SK-N-SH (cell line): ENCODE measurements at regions not wholly inside any gene's neighbourhood (a gene's known extent, or its start where the extent isn't known, plus 50 kb on each side); places are given as distances from the start of the nearest gene placed in this dataset.
"Not testable (repeated sequence)": the region's sequence is repeated elsewhere in the genome, so short reads cannot be mapped to it uniquely, and the experiment has no call there.

ENCODE experiments used
- EZH2phosphoT487 ChIP-seq: fragments of 200-600 bp; sonication (generic); IDR thresholded peaks from 2 replicates; pipeline ENCODE4 v1.6.1; 2017; ENCODE audit warnings: low read depth, mixed run types, mild to moderate bottlenecking, antibody characterized with exemption, moderate library complexity, borderline replicate concordance
- FOXJ3 ChIP-seq: sonication (generic); formaldehyde crosslinking; IDR thresholded peaks from 2 replicates; pipeline ENCODE4 v1.5.1; 2020; ENCODE audit warnings: mild to moderate bottlenecking, missing genetic modification reagents
- FOXM1 ChIP-seq: IDR thresholded peaks from 2 replicates; pipeline ENCODE4 v1.4.0; 2012; ENCODE audit warnings: low read depth, mild to moderate bottlenecking
- JUND ChIP-seq: IDR thresholded peaks from 2 replicates; pipeline ENCODE4 v1.4.0; 2012
- PBX3 ChIP-seq: IDR thresholded peaks from 2 replicates; pipeline ENCODE4; 2012
- POLR2AphosphoS5 ChIP-seq: IDR thresholded peaks from 2 replicates; pipeline ENCODE4 v1.6.1; 2012; ENCODE audit warnings: low read depth, low read length
- RCOR1 ChIP-seq: fragments of 150-350 bp; IDR thresholded peaks from 2 replicates; pipeline ENCODE4 v1.6.1; 2017; ENCODE audit warnings: antibody characterized with exemption, low read length
- REST ChIP-seq: IDR thresholded peaks from 2 replicates; pipeline ENCODE4 v1.6.1; 2012; ENCODE audit warnings: mild to moderate bottlenecking, low read depth, low read length, moderate library complexity
- RFX5 ChIP-seq: IDR thresholded peaks from 2 replicates; pipeline ENCODE4 v1.6.1; 2012; ENCODE audit warnings: mild to moderate bottlenecking, improper control_type of control experiment, low read length
- USF1 ChIP-seq: IDR thresholded peaks from 2 replicates; pipeline ENCODE4 v1.4.0; 2012; ENCODE audit warnings: low read depth, borderline replicate concordance
- ZBTB33 ChIP-seq: IDR thresholded peaks from 2 replicates; pipeline ENCODE4 v1.4.0; 2012; ENCODE audit warnings: low read depth, borderline replicate concordance

GRCh38 chr6:60365901-60366300 lies 1920.1 kb downstream of the KHDRBS2 start:
- TF ChIP-seq REST; POLR2AphosphoS5; FOXJ3 (CRISPR knock-in tag); EZH2phosphoT487; PBX3; JUND; USF1; FOXM1; ZBTB33; RFX5; RCOR1: not testable (repeated sequence)
